ENCODE measurements at regions not wholly inside any gene's neighbourhood (a gene's known extent, or its start where the extent isn't known, plus 50 kb on each side); places are given as distances from the start of the nearest gene placed in this dataset.
"Not testable (repeated sequence)": the region's sequence is repeated elsewhere in the genome, so short reads cannot be mapped to it uniquely, and the experiment has no call there.

- TF ChIP-seq CTCF (IDR thresholded peaks at IDR 0.05; ENCODE audit: insufficient read depth, low read length, poor library complexity, severe bottlenecking); EZH2phosphoT487 (conservative IDR thresholded peaks at IDR 0.05; ENCODE audit: low read length): not testable (repeated sequence)
These were observed 1848.8 kb upstream of the DEFB115 start for GRCh38 chr20:29408707-29409106.
